GM23338 (cell line): ENCODE measurements at regions not wholly inside any gene's neighbourhood (a gene's known extent, or its start where the extent isn't known, plus 50 kb on each side); places are given as distances from the start of the nearest gene placed in this dataset.

Experiments used
- ATAC-seq: fragments of 200-7000 bp; cut with Tn5 transposase; 3 replicates; pipeline ENCODE4 v1.9.1; 2020
- DNase-seq: peaks from one replicate; pipeline ENCODE4 v3.0.0-alpha.2; 2015; ENCODE audit warnings: low spot score
- H2AFZ ChIP-seq: fragments of 200-600 bp; sonication (generic); 2 replicates; pipeline ENCODE4 v1.8.0; 2016; ENCODE audit warnings: antibody characterized with exemption, mild to moderate bottlenecking, moderate library complexity
- H3F3A ChIP-seq: fragments of 200-600 bp; sonication (generic); replicated peaks from 2 replicates; pipeline ENCODE4 v1.8.0; 2017; ENCODE audit warnings: antibody characterized with exemption, mixed run types, low read depth
- H3K27ac ChIP-seq: fragments of 200-600 bp; sonication (generic); 2 replicates; pipeline ENCODE4 v1.6.1; 2016; ENCODE audit warnings: low read depth
- H3K27me3 ChIP-seq: fragments of 200-600 bp; sonication (generic); 2 replicates; pipeline ENCODE4 v1.8.0; 2016; ENCODE audit warnings: mild to moderate bottlenecking, mixed run types, moderate library complexity; ENCODE audit not compliant: insufficient read depth
- H3K36me3 ChIP-seq: fragments of 200-600 bp; sonication (generic); 2 replicates; pipeline ENCODE4 v1.8.0; 2016; ENCODE audit warnings: mild to moderate bottlenecking; ENCODE audit not compliant: insufficient read depth
- H3K4me1 ChIP-seq: fragments of 200-600 bp; sonication (generic); 2 replicates; pipeline ENCODE4 v1.8.0; 2016; ENCODE audit warnings: mild to moderate bottlenecking, moderate library complexity; ENCODE audit not compliant: insufficient read depth
- H3K4me2 ChIP-seq: fragments of 200-600 bp; sonication (generic); 2 replicates; pipeline ENCODE4 v1.7.1; 2017; ENCODE audit warnings: mixed run types
- H3K4me3 ChIP-seq: fragments of 200-600 bp; sonication (generic); 2 replicates; pipeline ENCODE4 v1.6.1; 2016; ENCODE audit warnings: mixed run types
- H3K79me2 ChIP-seq: fragments of 200-600 bp; sonication (generic); replicated peaks from 2 replicates; pipeline ENCODE4 v1.8.0; 2017; ENCODE audit warnings: mild to moderate bottlenecking; ENCODE audit not compliant: insufficient read depth
- H3K9me2 ChIP-seq: fragments of 200-600 bp; sonication (generic); 2 replicates; pipeline ENCODE4 v1.8.0; 2017; ENCODE audit not compliant: insufficient read depth
- H4K20me1 ChIP-seq: fragments of 200-600 bp; sonication (generic); replicated peaks from 2 replicates; pipeline ENCODE4 v1.8.0; 2017; ENCODE audit warnings: mild to moderate bottlenecking; ENCODE audit not compliant: insufficient read depth
- H3K27ac Mint-ChIP-seq: 2 replicates; pipeline ENCODE4 v1.8.0; 2020; ENCODE audit warnings: inconsistent platforms, mild to moderate bottlenecking, moderate library complexity, mixed read lengths
- H3K27me3 Mint-ChIP-seq: 3 replicates; pipeline ENCODE4 v1.8.0; 2022; ENCODE audit warnings: low read depth, mild to moderate bottlenecking, moderate library complexity, mixed read lengths, inconsistent platforms; ENCODE audit not compliant: insufficient read depth, poor library complexity
- H3K36me3 Mint-ChIP-seq: 3 replicates; pipeline ENCODE4 v1.8.0; 2021; ENCODE audit warnings: low read depth, mild to moderate bottlenecking, inconsistent platforms, moderate library complexity, mixed read lengths
- H3K4me1 Mint-ChIP-seq: 3 replicates; pipeline ENCODE4 v1.8.0; 2020; ENCODE audit warnings: mild to moderate bottlenecking, inconsistent platforms, mixed read lengths
- H3K4me3 Mint-ChIP-seq: 3 replicates; pipeline ENCODE4 v1.8.0; 2021; ENCODE audit warnings: moderate library complexity, mild to moderate bottlenecking, inconsistent platforms, mixed read lengths
- H3K9me3 Mint-ChIP-seq: 3 replicates; pipeline ENCODE4 v1.8.0; 2020; ENCODE audit warnings: moderate library complexity, mild to moderate bottlenecking, inconsistent platforms, mixed read lengths
- CREB1 ChIP-seq: fragments of 250-450 bp; sonication (Bioruptor Pico); IDR thresholded peaks from 2 replicates; pipeline ENCODE4 v1.5.0; 2020; ENCODE audit warnings: low read depth, mild to moderate bottlenecking, moderate library complexity
- CTCF ChIP-seq, 2 experiments: fragments of 200-600 bp in 1 of 2; sonication (generic) in 1 of 2; conservative IDR thresholded peaks; 2 replicates each; pipeline versions ENCODE4 v1.5.1 to v1.6.1; 2016 to 2017; ENCODE audit warnings: antibody characterized with exemption in 2 of 2, low read depth in 2 of 2, mild to moderate bottlenecking in 2 of 2, moderate library complexity in 1 of 2
- EZH2 ChIP-seq: fragments of 200-600 bp; sonication (generic); IDR thresholded peaks from one replicate; pipeline ENCODE4 v1.8.0; 2017; ENCODE audit warnings: antibody characterized with exemption, mild to moderate bottlenecking, low read depth; ENCODE audit not compliant: unreplicated experiment
- NANOG ChIP-seq: IDR thresholded peaks from 2 replicates; pipeline ENCODE4 v1.6.1; 2016; ENCODE audit warnings: antibody characterized with exemption, borderline replicate concordance
- POLR2AphosphoS5 ChIP-seq: IDR thresholded peaks from 2 replicates; pipeline ENCODE4 v1.6.1; 2016; ENCODE audit warnings: antibody characterized with exemption, low read depth
- STAT1 ChIP-seq: IDR thresholded peaks from one replicate; pipeline ENCODE4 v1.6.1; 2016; ENCODE audit warnings: antibody characterized with exemption; ENCODE audit not compliant: unreplicated experiment
- ZNF114 ChIP-seq: fragments of 250-450 bp; sonication (Bioruptor Pico); IDR thresholded peaks from 2 replicates; pipeline ENCODE4 v1.5.0; 2020; ENCODE audit warnings: mild to moderate bottlenecking, moderate library complexity
- ZNF331 ChIP-seq: fragments of 250-450 bp; sonication (Bioruptor Pico); IDR thresholded peaks from 2 replicates; pipeline ENCODE4 v1.5.0; 2020; ENCODE audit warnings: low read depth, mild to moderate bottlenecking, moderate library complexity
- TF ChIP-seq, protein P1 (sequence below): IDR thresholded peaks from 2 replicates; pipeline ENCODE4 v1.6.1; 2016; ENCODE audit warnings: antibody characterized with exemption
- TF ChIP-seq, protein P2 (sequence below): IDR thresholded peaks from one replicate; pipeline ENCODE4 v1.6.1; 2018; ENCODE audit warnings: antibody characterized with exemption; ENCODE audit not compliant: unreplicated experiment

- peaks cover 5% of the 10 kb centered on the region for H3K27me3 Mint-ChIP-seq
- H3K4me3 Mint-ChIP-seq = no peak overlapping the region
- no peaks in the 10 kb centered on the region for H3K36me3 ChIP-seq
Measured at GRCh38 chr20:56806952-56807517, 177.9 kb downstream of the TFAP2C start.

DNA sequence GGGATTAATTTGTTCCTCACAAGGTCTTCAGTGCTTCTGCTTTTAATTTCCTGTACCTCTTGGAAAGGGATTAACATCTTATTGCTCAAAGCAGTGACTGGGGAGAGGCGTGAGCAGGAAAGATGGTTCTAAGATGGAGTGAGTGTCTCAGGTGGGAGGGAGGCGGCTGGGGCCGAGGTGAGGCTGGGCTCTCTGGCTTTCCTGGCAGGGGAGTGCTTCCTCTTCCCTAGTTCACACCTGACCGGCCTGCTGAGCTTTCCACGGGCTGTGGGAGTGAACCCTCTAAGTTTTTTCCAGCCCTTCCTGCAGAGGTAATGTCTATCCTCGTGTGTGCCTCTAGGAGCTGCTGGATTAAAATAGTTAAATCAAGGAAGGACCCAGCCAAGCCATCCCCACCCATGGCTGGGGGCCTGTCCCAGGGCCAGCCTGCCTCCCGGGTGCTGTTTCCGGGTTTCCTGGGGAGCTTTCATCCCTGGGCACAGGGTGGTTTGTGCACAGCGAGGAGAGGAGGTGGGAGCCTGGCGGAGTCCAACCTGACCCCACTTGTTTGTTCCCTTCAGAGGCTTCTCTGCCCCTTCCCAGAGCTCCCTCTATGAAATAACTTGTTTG, 179.1 kb downstream of the TFAP2C start:
- no peak for TF ChIP-seq CREB1 (CRISPR knock-in tag)
- no peak for DNase-seq
- no peak; the same call in 2 of the 3 replicates for ATAC-seq
- Histone ChIP-seq H3K9me2 (no peaks in the 10 kb centered on the region), H3K4me2 (0 out of 2 replicates have a peak overlapping the region, but pooled peaks have one; percentile 60), H3K79me2 (no peaks in the 10 kb centered on the region), H3K27me3 (no peaks in the 10 kb centered on the region), H2AFZ (peak overlapping the region; percentile 76; the same call in 1 of the 2 replicates), H3K4me3 (no peak overlapping the region), H4K20me1 (no peaks in the 10 kb centered on the region), H3F3A (no peaks in the 10 kb centered on the region), H3K4me1 (peaks cover 20% of the 10 kb centered on the region), H3K36me3 (no peaks in the 10 kb centered on the region), H3K27ac (no peak overlapping the region)
- peaks cover 5% of the 10 kb centered on the region for H3K27me3 Mint-ChIP-seq
- H3K4me1 Mint-ChIP-seq = peaks cover 25% of the 10 kb centered on the region
- H3K27ac Mint-ChIP-seq = no peak overlapping the region
- no peaks in the 10 kb centered on the region; the same call in 2 of the 3 replicates for H3K36me3 Mint-ChIP-seq
- H3K9me3 Mint-ChIP-seq = no peaks in the 10 kb centered on the region; the same call in 2 of the 3 replicates
- H3K4me3 Mint-ChIP-seq = no peak overlapping the region

More at GRCh38 chr20:56806952-56807517, 177.9 kb downstream of the TFAP2C start:
- Histone ChIP-seq H3F3A (no peaks in the 10 kb centered on the region), H4K20me1 (no peaks in the 10 kb centered on the region), H3K4me2 (no peak overlapping the region), H3K4me3 (no peak overlapping the region), H3K79me2 (no peaks in the 10 kb centered on the region), H3K4me1 (peaks cover 20% of the 10 kb centered on the region), H3K9me2 (no peaks in the 10 kb centered on the region), H3K27me3 (no peaks in the 10 kb centered on the region), H2AFZ (peak overlapping the region; percentile 76), H3K27ac (no peak overlapping the region)
- ATAC-seq = peak; percentile 14
- no peak for DNase-seq
- H3K4me1 Mint-ChIP-seq = peaks cover 30% of the 10 kb centered on the region
- H3K36me3 Mint-ChIP-seq = no peaks in the 10 kb centered on the region
- H3K9me3 Mint-ChIP-seq = no peaks in the 10 kb centered on the region; the same call in 2 of the 3 replicates
- TF ChIP-seq, protein P1, sequence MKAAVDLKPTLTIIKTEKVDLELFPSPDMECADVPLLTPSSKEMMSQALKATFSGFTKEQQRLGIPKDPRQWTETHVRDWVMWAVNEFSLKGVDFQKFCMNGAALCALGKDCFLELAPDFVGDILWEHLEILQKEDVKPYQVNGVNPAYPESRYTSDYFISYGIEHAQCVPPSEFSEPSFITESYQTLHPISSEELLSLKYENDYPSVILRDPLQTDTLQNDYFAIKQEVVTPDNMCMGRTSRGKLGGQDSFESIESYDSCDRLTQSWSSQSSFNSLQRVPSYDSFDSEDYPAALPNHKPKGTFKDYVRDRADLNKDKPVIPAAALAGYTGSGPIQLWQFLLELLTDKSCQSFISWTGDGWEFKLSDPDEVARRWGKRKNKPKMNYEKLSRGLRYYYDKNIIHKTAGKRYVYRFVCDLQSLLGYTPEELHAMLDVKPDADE = no peak
- H3K27ac Mint-ChIP-seq = no peak overlapping the region

- no peak for DNase-seq
- peaks cover 4% of the 10 kb centered on the region for H3K27me3 Mint-ChIP-seq
- no peaks in the 10 kb centered on the region; the same call in 2 of the 3 replicates for H3K36me3 Mint-ChIP-seq
- no peak overlapping the region for H3K27ac Mint-ChIP-seq
- H3K9me3 Mint-ChIP-seq = no peaks in the 10 kb centered on the region; the same call in 2 of the 3 replicates
- Histone ChIP-seq H3K36me3 (no peaks in the 10 kb centered on the region), H2AFZ (0 out of 2 replicates have a peak overlapping the region, but pooled peaks have one; percentile 76), H3F3A (no peaks in the 10 kb centered on the region), H4K20me1 (no peaks in the 10 kb centered on the region), H3K27ac (no peak overlapping the region), H3K27me3 (no peaks in the 10 kb centered on the region), H3K4me1 (peaks cover 20% of the 10 kb centered on the region), H3K4me2 (0 out of 2 replicates have a peak overlapping the region, but pooled peaks have one; percentile 60), H3K4me3 (no peak overlapping the region), H3K9me2 (no peaks in the 10 kb centered on the region), H3K79me2 (no peaks in the 10 kb centered on the region)
- no peak; the same call in 2 of the 3 replicates for ATAC-seq
- H3K4me1 Mint-ChIP-seq = peaks cover 25% of the 10 kb centered on the region
- H3K4me3 Mint-ChIP-seq = no peak overlapping the region
- TF ChIP-seq, protein P2, sequence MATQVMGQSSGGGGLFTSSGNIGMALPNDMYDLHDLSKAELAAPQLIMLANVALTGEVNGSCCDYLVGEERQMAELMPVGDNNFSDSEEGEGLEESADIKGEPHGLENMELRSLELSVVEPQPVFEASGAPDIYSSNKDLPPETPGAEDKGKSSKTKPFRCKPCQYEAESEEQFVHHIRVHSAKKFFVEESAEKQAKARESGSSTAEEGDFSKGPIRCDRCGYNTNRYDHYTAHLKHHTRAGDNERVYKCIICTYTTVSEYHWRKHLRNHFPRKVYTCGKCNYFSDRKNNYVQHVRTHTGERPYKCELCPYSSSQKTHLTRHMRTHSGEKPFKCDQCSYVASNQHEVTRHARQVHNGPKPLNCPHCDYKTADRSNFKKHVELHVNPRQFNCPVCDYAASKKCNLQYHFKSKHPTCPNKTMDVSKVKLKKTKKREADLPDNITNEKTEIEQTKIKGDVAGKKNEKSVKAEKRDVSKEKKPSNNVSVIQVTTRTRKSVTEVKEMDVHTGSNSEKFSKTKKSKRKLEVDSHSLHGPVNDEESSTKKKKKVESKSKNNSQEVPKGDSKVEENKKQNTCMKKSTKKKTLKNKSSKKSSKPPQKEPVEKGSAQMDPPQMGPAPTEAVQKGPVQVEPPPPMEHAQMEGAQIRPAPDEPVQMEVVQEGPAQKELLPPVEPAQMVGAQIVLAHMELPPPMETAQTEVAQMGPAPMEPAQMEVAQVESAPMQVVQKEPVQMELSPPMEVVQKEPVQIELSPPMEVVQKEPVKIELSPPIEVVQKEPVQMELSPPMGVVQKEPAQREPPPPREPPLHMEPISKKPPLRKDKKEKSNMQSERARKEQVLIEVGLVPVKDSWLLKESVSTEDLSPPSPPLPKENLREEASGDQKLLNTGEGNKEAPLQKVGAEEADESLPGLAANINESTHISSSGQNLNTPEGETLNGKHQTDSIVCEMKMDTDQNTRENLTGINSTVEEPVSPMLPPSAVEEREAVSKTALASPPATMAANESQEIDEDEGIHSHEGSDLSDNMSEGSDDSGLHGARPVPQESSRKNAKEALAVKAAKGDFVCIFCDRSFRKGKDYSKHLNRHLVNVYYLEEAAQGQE = no peak
- TF ChIP-seq STAT1 (no peak), EZH2 (no peak), POLR2AphosphoS5 (no peak), ZNF114 (CRISPR knock-in tag) (no peak), CTCF (conservative IDR thresholded peaks at IDR 0.05; ENCODE audit: low read depth in 2 of 2) (no peak), CREB1 (CRISPR knock-in tag) (no peak), ZNF331 (no peak), NANOG (no peak)
- TF ChIP-seq, protein P1 = no peak
Measured at GRCh38 chr20:56808732-56809131, 179.6 kb downstream of the TFAP2C start.
